ENCODE measurements at regions not wholly inside any gene's neighbourhood (a gene's known extent, or its start where the extent isn't known, plus 50 kb on each side); places are given as distances from the start of the nearest gene placed in this dataset.
"Not testable (repeated sequence)": the region's sequence is repeated elsewhere in the genome, so short reads cannot be mapped to it uniquely, and the experiment has no call there.

DNA sequence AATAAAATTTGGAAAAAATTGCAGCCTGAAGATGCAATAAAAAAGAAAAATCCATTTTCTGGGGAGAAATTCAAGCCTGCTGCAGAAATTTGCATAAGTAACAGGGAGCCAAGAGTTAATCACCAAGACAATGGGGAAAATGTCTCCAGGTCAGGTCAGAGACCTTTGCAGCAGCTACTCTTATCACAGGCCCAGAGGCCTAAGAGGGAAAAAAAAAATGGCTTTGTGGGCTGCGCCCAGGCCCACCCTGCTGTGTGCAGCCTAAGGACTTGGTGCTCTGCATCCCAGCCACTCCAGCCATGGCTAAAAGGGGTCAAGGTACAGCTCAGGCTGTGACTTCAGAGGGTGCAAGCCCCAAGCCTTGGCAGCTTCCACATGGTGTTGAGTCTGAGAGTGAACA lies 1297.1 kb upstream of the CHAC2 start:
- H3K4me3 Mint-ChIP-seq, H3K27ac Mint-ChIP-seq, H3K36me3 Mint-ChIP-seq, H3K9me3 Mint-ChIP-seq, H3K27me3 Mint-ChIP-seq, H3K4me1 Mint-ChIP-seq: not testable (repeated sequence)

DNA sequence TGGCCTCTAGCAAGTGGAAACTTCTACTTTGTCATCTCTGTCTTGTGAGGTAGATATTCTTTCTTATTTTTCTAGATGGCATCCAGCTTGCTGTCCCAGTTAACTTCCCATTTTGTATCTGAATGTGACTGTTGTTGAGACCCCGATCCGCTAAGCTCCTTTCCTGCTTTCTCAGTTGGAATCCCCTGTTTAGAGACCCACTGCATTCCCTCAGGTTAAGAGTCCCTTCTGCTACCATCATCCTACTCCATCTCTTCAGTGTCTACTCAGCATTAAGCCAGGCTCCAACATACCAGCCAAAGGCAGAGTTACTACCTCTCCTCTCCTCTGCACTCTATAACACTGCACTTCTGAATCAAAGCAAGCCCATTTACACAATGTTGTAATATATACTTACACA lies 1300.4 kb upstream of the CHAC2 start:
- Mint-ChIP-seq H3K27me3 (no peaks in the 10 kb centered on the region), H3K9me3 (peaks cover 2 to 9% (median 3%) of the 10 kb centered on the region in 3 donors), H3K36me3 (no peaks in the 10 kb centered on the region), H3K4me3 (no peak overlapping the region), H3K4me1 (no peaks in the 10 kb centered on the region), H3K27ac (peak overlapping the region in 1 of 3 donors; percentile 17)

- H3K4me1 Mint-ChIP-seq, result no peaks in the 10 kb centered on the region
- H3K27me3 Mint-ChIP-seq, result no peaks in the 10 kb centered on the region
- peaks cover 2 to 9% (median 3%) of the 10 kb centered on the region in 3 donors for H3K9me3 Mint-ChIP-seq
- no peak overlapping the region for H3K27ac Mint-ChIP-seq
- H3K4me3 Mint-ChIP-seq, result no peak overlapping the region
- H3K36me3 Mint-ChIP-seq, result no peaks in the 10 kb centered on the region
Measured at GRCh38 chr2:52465287-52465686, 1302.3 kb upstream of the CHAC2 start.

DNA sequence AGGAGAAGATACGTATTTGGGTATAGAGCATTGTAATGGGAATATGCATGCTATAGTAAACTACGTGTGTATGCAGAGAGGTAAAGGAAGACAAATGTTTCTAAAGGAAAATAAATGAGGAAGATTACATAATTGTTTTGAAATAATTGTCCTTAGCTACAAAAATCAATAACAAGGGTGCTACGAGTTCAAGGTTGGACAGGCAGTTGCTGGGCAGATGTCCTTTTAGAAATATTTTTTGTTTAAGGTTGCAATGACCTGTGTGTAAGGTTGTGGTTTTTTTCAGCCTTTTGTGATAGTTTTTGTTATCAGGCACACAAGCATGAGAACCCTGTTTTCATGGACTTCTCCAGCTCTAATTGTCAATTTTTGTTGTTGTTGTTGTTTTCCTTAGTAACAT lies 1304.1 kb upstream of the CHAC2 start:
- Mint-ChIP-seq H3K9me3 (peaks cover 2 to 3% (median 3%) of the 10 kb centered on the region in 3 donors), H3K27ac (no peak overlapping the region), H3K4me3 (no peak overlapping the region), H3K4me1 (no peaks in the 10 kb centered on the region), H3K27me3 (no peaks in the 10 kb centered on the region), H3K36me3 (no peaks in the 10 kb centered on the region)

DNA sequence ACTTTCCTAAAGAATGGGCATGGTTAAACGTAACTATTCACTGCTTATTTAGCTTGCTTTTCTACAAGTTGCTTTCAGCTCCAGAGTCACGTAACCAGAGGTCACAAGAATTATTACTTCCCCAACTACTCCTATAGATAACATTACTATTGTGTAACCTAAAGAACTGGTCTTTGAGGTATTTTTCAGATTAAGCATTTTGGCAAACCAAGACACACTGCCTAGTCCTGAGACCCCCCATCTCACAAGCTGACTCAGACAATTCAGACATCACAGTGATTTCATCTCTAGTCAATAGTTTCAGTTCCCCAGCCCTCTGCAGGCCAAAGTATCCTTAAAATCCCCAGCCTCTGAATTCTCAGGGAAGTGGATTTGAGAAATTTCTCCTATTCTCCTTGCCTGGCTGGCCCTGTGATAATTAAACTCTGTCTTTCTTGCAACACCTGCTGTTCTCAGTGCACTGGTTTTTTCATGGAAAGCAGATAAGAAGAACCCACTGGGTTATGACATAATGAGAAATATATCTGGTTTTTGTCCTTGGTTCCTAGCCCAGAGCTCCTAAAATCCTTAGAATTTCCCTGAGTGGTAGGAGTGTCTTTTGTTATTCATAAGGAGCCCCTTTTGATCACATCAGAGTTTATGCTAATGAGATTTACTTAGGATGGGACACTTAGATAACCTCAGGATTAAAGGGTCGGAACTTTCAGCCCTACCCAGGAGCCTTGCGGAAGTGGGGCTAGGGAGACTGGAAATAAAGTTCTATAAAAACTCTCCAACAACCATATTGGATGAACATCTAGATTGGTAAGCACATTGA lies 1310.8 kb upstream of the CHAC2 start:
- Mint-ChIP-seq H3K27ac (no peak overlapping the region), H3K27me3 (no peaks in the 10 kb centered on the region), H3K36me3 (no peaks in the 10 kb centered on the region), H3K4me3 (no peak overlapping the region), H3K4me1 (no peaks in the 10 kb centered on the region), H3K9me3 (peaks cover 1 to 7% (median 2%) of the 10 kb centered on the region in 3 donors)

GRCh38 chr2:52454962-52455361 lies 1312.6 kb upstream of the CHAC2 start:
- Mint-ChIP-seq H3K36me3 (no peaks in the 10 kb centered on the region), H3K9me3 (peaks cover 1 to 7% (median 4%) of the 10 kb centered on the region in 3 donors)

DNA sequence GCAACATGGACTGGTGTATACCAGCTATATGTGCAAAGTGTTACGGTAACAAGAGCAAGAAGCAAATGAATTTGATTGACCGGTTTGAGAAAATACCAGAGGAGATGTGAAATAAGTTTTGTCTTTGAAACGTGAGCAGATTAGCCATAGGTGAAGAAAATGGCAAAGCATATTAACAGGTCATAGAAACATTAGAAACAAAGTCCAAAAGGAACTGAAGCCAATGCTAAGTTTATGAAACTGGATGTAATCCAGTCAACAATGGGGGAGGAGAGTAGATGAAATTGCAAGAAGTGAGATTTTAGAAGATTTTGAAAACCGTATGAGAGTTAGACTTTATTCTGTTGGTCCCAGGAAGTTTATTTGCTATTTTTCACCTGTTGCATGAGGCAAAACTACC lies 1315.4 kb upstream of the CHAC2 start:
- no peaks in the 10 kb centered on the region for H3K36me3 Mint-ChIP-seq
- peaks cover 1 to 7% (median 4%) of the 10 kb centered on the region in 3 donors for H3K9me3 Mint-ChIP-seq
- H3K4me1 Mint-ChIP-seq, result no peaks in the 10 kb centered on the region
- no peak overlapping the region for H3K27ac Mint-ChIP-seq
- H3K4me3 Mint-ChIP-seq, result no peak overlapping the region
- no peaks in the 10 kb centered on the region for H3K27me3 Mint-ChIP-seq

More at GRCh38 chr2:52454962-52455361, 1312.6 kb upstream of the CHAC2 start:
- no peak overlapping the region for H3K4me3 Mint-ChIP-seq
- H3K27me3 Mint-ChIP-seq, result no peaks in the 10 kb centered on the region
- no peak overlapping the region for H3K27ac Mint-ChIP-seq
- H3K4me1 Mint-ChIP-seq, result no peaks in the 10 kb centered on the region

DNA sequence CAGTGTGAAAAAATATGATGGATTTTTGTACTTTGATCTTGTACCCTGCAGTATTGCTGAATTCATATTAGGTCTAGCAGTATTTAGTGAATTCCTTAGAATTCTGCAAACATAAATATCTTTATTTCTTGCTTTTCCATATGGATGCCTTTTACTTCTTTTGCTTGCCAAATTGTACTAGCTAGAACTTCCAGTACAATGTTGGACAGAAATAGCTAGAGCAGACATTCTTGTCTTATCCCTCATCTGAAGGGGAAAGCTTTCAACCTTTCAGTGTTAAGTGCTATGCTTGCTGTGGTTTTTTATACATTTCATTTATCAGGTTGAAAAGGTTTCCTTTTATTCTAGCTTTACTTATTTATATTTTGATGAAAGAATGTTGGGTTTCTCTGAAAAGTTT lies 1321.9 kb upstream of the CHAC2 start:
- Mint-ChIP-seq H3K27ac (no peak overlapping the region), H3K4me3 (no peak overlapping the region), H3K27me3 (no peaks in the 10 kb centered on the region), H3K4me1 (peaks cover 0 to 1% (median 0%) of the 10 kb centered on the region in 3 donors), H3K36me3 (no peaks in the 10 kb centered on the region), H3K9me3 (peaks cover 0 to 7% (median 4%) of the 10 kb centered on the region in 3 donors)

GRCh38 chr2:52431352-52431760 lies 1336.2 kb upstream of the CHAC2 start:
- Mint-ChIP-seq H3K27me3 (no peaks in the 10 kb centered on the region), H3K4me3 (no peak overlapping the region), H3K36me3 (no peaks in the 10 kb centered on the region), H3K4me1 (no peaks in the 10 kb centered on the region), H3K27ac (no peak overlapping the region), H3K9me3 (peaks cover 0 to 6% (median 3%) of the 10 kb centered on the region in 3 donors)

GRCh38 chr2:52429740-52430139 lies 1337.9 kb upstream of the CHAC2 start:
- Mint-ChIP-seq H3K9me3 (peaks cover 0 to 6% (median 3%) of the 10 kb centered on the region in 3 donors), H3K4me3 (no peak overlapping the region), H3K27ac (no peak overlapping the region), H3K4me1 (no peaks in the 10 kb centered on the region), H3K27me3 (no peaks in the 10 kb centered on the region), H3K36me3 (no peaks in the 10 kb centered on the region)

GRCh38 chr2:52429171-52429570 lies 1338.4 kb upstream of the CHAC2 start:
- no peaks in the 10 kb centered on the region for H3K36me3 Mint-ChIP-seq
- H3K9me3 Mint-ChIP-seq, result peaks cover 0 to 6% (median 3%) of the 10 kb centered on the region in 3 donors
- no peak overlapping the region for H3K4me3 Mint-ChIP-seq
- no peaks in the 10 kb centered on the region for H3K4me1 Mint-ChIP-seq
- H3K27me3 Mint-ChIP-seq, result no peaks in the 10 kb centered on the region
- no peak overlapping the region for H3K27ac Mint-ChIP-seq

DNA sequence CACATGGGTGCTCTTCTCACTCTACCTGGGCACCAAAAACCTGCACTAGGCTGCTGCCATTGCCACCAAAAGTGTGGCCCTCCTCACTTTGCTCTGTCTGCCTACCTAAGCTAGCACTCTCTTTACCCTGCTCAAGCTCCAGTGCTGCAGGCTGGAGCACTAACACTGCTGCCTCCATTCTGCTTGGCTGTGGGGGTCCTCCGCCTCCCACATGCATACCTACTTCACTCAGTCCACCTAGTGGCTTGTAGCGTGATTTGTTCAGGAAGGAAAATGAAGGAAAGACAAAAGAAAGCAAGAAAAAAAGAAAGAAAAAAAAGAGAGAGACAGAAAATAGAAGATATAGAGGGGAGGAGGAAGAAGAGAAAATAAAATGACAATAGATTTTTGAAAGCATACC lies 1339.4 kb upstream of the CHAC2 start:
- no peaks in the 10 kb centered on the region for H3K4me1 Mint-ChIP-seq
- H3K9me3 Mint-ChIP-seq, result peaks cover 0 to 6% (median 3%) of the 10 kb centered on the region in 3 donors
- H3K27ac Mint-ChIP-seq, result no peak overlapping the region
- H3K36me3 Mint-ChIP-seq, result no peaks in the 10 kb centered on the region
- H3K4me3 Mint-ChIP-seq, result no peak overlapping the region
- H3K27me3 Mint-ChIP-seq, result no peaks in the 10 kb centered on the region

DNA sequence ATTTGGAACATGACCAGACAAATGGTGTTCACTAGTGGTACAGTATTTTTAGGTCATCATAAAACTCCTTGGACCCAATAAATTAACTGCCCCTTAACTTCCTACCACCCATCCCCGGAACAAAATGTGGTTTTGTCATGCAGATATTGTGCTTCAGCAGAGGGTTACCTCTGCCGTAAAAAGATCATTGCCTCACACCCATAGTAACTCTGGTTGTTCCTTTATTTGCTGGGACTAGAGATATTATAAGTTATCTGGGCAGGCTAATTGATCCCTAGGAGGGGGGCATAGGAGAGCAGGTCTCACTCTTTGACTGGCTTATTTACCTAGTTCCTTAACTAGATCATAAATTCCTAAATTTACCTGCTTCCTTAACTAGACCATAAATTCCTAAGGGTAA lies 1343.9 kb upstream of the CHAC2 start:
- Mint-ChIP-seq H3K9me3 (peaks cover 0 to 4% (median 0%) of the 10 kb centered on the region in 3 donors), H3K27ac (no peak overlapping the region), H3K4me1 (no peaks in the 10 kb centered on the region), H3K36me3 (no peaks in the 10 kb centered on the region), H3K4me3 (no peak overlapping the region), H3K27me3 (no peaks in the 10 kb centered on the region)

DNA sequence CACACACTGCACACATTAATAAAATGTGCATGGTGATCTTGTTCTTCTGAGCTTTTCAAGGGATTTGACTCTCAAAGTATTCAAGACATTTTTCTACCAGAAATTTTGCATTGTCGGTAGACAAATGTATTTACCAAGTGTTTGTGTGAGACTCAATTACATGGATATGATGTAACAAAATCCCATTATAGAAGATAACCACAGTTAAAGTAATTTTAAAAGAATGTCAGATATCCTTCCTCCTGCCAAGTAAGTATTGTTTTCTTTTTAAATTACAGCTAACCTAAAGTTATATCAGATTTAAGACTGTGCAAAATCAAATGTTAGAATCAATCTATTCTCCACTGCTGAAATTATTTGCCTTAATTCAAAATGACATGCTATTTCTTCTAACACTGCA lies 1344.5 kb upstream of the CHAC2 start:
- no peaks in the 10 kb centered on the region for H3K27me3 Mint-ChIP-seq
- no peak overlapping the region for H3K27ac Mint-ChIP-seq
- H3K4me3 Mint-ChIP-seq, result no peak overlapping the region
- H3K9me3 Mint-ChIP-seq, result peaks cover 0 to 4% (median 2%) of the 10 kb centered on the region in 3 donors
- no peaks in the 10 kb centered on the region for H3K36me3 Mint-ChIP-seq
- H3K4me1 Mint-ChIP-seq, result no peaks in the 10 kb centered on the region

DNA sequence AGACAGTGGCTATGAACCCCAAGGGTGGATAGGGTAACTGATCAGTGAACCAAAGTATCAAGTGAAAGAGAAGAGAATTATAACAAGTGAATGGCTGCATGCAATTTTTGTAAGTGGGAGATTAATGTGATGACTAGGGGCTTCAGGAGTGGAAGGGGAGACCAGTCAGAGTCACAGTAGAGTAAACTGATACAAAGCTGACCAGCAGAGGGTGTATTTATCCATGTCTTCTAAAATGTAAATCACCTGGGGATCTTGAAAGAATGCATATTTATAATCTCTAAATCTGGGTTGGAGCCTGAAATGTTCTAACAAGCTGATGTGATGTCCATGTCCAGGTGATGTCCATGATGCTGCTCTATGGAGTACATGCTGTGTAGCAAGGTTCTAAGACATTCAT lies 1351.3 kb upstream of the CHAC2 start:
- peaks cover 3 to 4% (median 4%) of the 10 kb centered on the region in 3 donors for H3K9me3 Mint-ChIP-seq
- no peak overlapping the region for H3K4me3 Mint-ChIP-seq
- no peak overlapping the region for H3K27ac Mint-ChIP-seq
- no peaks in the 10 kb centered on the region for H3K4me1 Mint-ChIP-seq
- H3K36me3 Mint-ChIP-seq, result no peaks in the 10 kb centered on the region
- no peaks in the 10 kb centered on the region for H3K27me3 Mint-ChIP-seq

Data from IgD-negative memory B cell (primary cell).